ENCODE measurements at regions not wholly inside any gene's neighbourhood (a gene's known extent, or its start where the extent isn't known, plus 50 kb on each side); places are given as distances from the start of the nearest gene placed in this dataset.
"Not testable (repeated sequence)": the region's sequence is repeated elsewhere in the genome, so short reads cannot be mapped to it uniquely, and the experiment has no call there.

DNA sequence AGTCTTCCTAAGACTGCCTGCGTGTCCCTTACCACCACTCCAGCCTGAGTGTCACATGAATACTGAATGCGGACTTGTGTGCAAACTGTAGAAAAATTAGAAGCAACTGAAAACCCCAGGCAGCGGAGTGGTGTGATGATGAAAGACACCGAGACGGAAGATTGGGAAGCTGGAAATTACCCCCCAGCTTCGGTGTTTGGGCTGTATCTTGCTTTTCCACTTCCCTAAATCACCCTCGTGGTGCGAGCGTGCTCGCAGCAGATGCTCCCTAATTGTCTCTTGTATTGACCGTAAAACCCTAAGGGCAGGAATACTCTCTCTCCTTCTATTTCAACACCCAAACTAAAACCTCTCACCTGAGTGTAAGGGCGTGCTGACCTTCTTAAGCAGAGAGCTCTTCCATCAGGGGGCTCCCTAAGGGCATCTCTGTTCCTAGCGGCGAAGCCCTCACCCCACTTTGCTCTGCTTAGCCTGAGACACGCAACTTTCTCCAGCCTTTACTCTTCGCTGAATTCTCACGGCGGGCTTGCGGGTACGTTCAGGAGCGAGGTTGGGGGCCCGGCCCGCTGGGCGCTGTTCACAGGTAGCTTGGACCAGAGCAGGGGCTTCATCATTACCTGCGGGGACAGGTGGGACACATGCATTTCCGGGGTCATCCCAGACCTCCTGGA lies 62.4 kb downstream of the CRYBB2 start:
- in situ Hi-C loops (cut with MboI; ENCODE audit: low sequenced_read_pairs, unreplicated experiment): no loop called here

DNA sequence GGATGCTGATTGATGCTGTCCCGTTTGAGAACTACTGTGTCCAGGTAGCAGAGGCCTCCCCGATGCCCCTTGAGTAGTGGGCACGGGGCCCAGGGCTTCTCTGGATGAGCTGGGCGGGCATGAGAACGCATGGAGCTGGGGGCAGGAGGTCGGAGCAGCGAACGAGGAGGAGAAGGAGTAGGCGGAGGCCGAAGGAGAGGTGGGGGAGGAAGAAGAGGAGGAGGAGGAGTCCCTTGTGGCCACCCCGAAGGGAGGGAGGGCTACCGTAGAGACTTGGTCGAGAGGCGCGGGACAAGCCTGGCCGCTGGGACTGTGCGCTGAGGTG lies 62.9 kb downstream of the CRYBB2 start:
- in situ Hi-C loops (cut with MboI; ENCODE audit: low sequenced_read_pairs, unreplicated experiment): no loop called here
- TF ChIP-seq, protein P1, sequence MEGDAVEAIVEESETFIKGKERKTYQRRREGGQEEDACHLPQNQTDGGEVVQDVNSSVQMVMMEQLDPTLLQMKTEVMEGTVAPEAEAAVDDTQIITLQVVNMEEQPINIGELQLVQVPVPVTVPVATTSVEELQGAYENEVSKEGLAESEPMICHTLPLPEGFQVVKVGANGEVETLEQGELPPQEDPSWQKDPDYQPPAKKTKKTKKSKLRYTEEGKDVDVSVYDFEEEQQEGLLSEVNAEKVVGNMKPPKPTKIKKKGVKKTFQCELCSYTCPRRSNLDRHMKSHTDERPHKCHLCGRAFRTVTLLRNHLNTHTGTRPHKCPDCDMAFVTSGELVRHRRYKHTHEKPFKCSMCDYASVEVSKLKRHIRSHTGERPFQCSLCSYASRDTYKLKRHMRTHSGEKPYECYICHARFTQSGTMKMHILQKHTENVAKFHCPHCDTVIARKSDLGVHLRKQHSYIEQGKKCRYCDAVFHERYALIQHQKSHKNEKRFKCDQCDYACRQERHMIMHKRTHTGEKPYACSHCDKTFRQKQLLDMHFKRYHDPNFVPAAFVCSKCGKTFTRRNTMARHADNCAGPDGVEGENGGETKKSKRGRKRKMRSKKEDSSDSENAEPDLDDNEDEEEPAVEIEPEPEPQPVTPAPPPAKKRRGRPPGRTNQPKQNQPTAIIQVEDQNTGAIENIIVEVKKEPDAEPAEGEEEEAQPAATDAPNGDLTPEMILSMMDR (IDR thresholded peaks at IDR 0.05; ENCODE audit: borderline replicate concordance, control extremely low read depth, extremely low read depth, insufficient read depth, missing control alignments): no peak
- DNase-seq (ENCODE audit: low spot score): peak; percentile 31

More for the DNA sequence above, 62.4 kb downstream of the CRYBB2 start:
- TF ChIP-seq, protein P1 (IDR thresholded peaks at IDR 0.05; ENCODE audit: borderline replicate concordance, control extremely low read depth, extremely low read depth, insufficient read depth, missing control alignments): no peak
- no peak for DNase-seq (ENCODE audit: low spot score)

DNA sequence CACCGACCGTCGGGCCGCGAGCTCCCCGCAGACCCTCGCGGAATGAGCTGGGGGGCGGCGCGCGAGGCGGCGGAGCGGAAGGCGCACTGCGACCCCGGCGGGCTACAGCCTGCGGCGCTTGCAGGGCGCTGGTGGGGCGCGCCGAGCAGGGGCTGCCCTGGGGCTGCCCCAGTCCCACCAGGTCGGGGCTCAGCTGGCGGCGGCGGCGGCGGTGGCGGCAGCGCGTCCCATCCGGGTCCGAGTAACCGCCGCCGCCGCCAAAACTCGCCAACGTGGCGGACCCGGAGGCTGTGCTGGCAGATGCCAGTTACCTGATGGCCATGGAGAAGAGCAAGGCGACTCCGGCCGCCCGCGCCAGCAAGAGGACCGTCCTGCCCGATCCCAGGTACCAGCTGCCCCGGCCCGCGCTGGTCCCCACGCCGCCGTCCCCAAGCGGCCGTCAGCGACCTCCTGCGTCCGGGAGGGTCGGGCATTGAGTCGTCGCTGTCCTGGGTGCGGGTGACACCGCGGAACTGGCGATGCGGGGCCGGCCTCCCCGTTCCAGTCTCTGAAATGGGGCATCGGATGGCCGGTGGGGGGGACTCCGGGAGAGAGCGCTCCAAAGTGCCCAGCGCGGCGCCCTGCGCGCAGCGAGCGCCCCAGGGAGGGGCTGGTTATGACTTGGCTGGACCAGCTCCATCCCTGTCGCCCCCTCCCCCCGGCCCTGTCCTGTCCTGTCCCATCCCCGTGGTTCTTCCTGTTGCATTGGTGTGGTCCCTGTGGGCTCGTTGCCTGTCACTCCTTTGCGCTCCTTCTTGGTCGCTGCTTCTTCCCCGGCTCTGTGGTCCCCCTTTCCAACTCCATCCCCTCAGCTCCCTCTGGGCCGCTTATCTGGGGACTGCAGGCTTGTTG lies 63.5 kb downstream of the CRYBB2 start:
- peak; percentile 39 for DNase-seq (ENCODE audit: low spot score)
- in situ Hi-C loops (cut with MboI; ENCODE audit: low sequenced_read_pairs, unreplicated experiment): no loop called here
- TF ChIP-seq, protein P1 (IDR thresholded peaks at IDR 0.05; ENCODE audit: borderline replicate concordance, control extremely low read depth, extremely low read depth, insufficient read depth, missing control alignments): no peak

DNA sequence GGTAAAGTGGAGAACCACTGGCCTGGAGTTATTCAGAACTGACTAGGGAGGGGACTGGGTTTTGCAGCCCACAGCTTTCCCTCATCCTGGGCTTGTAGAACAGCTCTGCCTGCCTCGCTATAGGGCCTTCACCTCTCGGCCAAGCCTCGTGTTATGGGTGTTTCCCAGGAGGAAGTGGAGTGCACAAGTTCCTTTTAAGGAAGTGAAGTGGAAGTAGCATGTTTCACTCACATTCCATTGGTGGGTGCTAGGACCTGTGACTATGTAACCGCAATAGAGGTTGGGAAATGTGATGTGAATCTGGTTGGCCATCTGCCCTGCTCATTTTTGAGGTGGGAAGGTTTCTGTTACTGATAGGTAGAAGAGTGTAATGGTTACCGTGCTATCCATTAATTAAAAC lies 69.0 kb downstream of the CRYBB2 start:
- in situ Hi-C loops (cut with MboI; ENCODE audit: low sequenced_read_pairs, unreplicated experiment); DNase-seq (ENCODE audit: low spot score): not testable (repeated sequence)

DNA sequence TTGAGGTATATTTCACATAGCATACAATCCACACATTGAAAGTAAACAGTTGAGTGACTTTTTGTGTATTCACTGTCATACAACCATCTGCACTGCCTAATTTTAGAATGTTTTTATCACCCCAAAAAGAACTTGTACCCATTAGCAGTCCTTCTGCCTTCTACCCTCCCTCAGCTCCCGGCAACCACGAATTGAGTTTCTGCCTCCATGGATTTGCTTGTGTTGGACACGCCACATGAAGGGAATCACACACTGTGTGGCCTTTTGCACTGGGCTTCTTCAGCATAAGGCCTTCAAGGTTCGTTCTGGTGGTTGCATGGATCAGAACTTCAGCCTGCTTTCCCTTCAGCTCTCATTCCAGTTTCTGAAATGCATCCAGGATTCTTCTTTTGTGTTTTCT lies 82.5 kb downstream of the CRYBB2 start:
- in situ Hi-C loops (cut with MboI; ENCODE audit: low sequenced_read_pairs, unreplicated experiment); DNase-seq (ENCODE audit: low spot score): not testable (repeated sequence)

DNA sequence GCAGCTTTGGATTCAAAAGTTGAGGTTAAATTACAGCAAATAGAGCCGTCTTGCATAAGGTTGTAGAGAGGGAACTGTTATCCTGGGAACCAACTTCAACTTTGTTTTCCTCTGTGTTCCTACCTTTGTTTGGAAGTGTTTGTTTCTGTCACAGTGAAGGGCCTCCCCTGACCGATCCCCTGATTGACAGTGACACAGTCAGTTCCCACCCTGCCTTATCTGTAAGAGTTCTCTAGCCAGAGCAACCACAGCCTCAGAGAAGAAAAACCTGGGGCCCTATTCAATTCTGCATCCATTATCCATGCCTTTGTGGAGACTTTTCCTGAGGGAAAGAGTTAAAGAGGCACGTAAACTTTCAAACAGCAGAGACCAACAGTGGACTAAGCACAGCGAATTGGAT lies 90.1 kb downstream of the CRYBB2 start:
- in situ Hi-C loops (cut with MboI; ENCODE audit: low sequenced_read_pairs, unreplicated experiment); DNase-seq (ENCODE audit: low spot score): not testable (repeated sequence)

DNA sequence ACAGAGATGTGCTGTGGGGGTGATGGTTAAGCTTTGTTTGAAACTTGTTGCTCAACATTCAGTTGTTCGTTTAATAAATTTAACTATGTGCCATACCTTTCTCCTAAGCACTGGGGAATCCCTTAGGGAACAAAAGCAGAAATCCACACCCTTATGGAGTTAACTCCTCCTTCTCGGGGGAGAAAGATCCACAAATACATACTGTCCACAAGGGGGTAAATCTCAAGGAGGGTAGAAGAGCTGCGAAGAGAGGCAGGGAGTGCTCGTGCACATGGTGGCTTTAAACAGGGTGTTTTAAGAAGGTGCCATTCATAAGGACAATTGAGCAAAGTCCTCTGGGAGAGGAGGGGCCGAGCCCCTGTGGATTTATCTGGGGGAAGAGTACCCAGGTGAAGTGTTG lies 92.5 kb downstream of the CRYBB2 start:
- in situ Hi-C loops (cut with MboI; ENCODE audit: low sequenced_read_pairs, unreplicated experiment); DNase-seq (ENCODE audit: low spot score): not testable (repeated sequence)

DNA sequence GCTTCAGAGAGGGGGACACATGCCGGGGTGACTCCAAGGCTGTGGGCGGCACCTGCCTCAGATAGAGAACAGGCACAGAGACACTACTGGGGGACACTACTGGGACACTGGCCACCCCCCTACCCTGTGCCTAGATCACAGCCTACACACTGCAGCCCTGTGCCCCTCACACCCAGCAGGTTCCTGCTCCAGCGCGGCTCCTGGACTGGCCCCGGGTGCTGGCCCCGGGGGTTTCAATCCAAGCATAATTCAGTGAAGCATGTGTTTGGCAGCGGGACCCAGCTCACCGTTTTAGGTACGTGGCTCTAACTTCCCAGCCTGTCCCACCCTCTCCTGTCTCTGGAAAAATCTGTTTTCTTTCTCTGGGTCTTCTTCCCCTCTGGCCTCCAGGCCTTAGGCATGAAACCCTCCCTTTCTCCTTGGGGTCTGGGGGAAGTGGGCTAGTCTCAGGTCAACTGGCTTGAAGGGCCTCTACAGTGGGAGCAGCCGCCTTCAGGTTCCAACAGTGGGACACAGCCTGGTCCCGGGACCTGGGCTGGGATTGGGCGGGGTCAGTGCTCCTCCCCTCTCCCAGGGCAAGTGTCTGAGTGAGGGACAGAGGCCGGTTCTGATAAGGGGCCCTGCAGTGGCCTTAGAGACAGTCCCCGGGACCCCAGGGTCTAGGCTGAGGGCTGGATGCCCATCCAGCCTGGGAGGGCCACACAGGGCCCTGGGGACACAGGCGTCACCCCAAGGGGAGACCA lies 98.8 kb downstream of the CRYBB2 start:
- TF ChIP-seq, protein P1 (IDR thresholded peaks at IDR 0.05; ENCODE audit: borderline replicate concordance, control extremely low read depth, extremely low read depth, insufficient read depth, missing control alignments): no peak
- in situ Hi-C loops (cut with MboI; ENCODE audit: low sequenced_read_pairs, unreplicated experiment): no loop called here
- DNase-seq (ENCODE audit: low spot score): no peak
